ENCODE measurements at regions not wholly inside any gene's neighbourhood (a gene's known extent, or its start where the extent isn't known, plus 50 kb on each side); places are given as distances from the start of the nearest gene placed in this dataset.
A peak's percentile ranks its signal among the peaks of the same experiment; 100 is the strongest.

GRCh38 chr5:111869681-111870080, 112.7 kb upstream of the NREP start:
- DNase-seq (ENCODE audit: low spot score): no peak

- DNase-seq (ENCODE audit: low spot score): no peak
These were observed 108.4 kb upstream of the NREP start for GRCh38 chr5:111865356-111865755.

- DNase-seq (ENCODE audit: low spot score): no peak
These were observed 106.8 kb upstream of the NREP start for GRCh38 chr5:111863801-111864200.

DNA sequence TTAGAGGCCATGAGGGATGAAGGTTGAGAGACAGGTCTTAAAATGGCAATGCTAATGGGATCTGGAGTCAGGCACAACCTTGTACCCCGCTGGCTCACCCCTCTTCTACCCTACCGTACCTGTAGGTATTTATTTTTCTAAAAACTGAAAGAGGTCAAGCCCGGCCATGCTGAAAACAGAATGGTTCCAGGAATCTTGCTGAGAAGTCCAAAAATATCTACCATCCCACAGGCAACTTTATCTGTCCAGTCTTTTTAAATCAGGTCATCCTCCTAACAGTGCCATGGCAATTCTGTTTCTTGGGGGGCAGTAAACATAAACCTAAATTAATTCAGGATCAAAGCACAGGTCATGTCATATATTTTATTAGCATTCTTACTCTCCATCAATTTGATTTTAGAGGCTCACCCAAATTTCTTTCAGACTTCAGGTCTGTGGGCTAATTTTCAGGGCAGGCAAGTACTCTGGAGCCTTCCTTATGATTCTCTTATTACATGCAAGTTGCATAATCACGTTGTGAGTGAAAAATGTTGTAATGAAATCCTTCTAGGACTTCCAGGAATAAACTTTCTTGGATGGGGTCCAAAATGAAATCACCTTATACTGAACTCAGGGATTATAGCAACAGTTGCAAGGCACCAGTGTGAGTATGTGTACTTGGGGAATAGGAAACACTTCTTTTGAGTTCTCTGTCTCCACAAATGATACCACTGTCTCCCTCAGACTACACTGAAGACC, 102.7 kb upstream of the NREP start:
- no peak for DNase-seq (ENCODE audit: low spot score)

- DNase-seq (ENCODE audit: low spot score): no peak
These were observed 102.0 kb upstream of the NREP start for GRCh38 chr5:111859031-111859430.

- DNase-seq (ENCODE audit: low spot score): no peak
These were observed 100.6 kb upstream of the NREP start for GRCh38 chr5:111857623-111858022.

DNA sequence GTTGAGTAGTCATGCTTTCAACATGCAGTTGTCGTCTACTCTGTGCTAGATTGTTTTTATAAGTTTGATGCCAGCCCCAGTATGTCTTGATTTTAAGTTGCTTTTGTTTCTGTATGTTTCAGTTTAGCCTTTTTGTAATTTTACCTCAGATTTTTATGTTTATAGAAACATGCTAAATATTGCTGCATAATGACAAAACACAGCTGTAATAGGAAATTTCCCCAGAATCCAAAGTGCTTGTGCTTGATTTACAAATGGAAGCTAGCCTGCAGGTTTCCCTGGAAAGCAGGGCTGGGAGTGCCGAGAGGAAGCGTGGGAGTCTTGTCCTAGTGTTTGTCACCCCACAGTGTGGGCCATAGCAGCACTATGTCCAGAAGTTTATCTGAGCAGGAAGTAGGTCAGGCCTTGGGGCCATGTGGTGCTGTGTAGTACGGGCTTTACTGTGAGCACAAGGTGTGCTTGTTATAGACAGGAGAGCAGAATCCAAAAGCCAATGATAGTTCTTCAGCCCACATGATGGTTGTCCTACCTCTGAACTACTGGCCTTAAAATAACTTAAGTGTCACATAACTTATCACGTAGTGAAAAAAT, 100.0 kb upstream of the NREP start:
- no peak for DNase-seq (ENCODE audit: low spot score)

GRCh38 chr5:111855356-111855755, 98.4 kb upstream of the NREP start:
- DNase-seq (ENCODE audit: low spot score): no peak

DNA sequence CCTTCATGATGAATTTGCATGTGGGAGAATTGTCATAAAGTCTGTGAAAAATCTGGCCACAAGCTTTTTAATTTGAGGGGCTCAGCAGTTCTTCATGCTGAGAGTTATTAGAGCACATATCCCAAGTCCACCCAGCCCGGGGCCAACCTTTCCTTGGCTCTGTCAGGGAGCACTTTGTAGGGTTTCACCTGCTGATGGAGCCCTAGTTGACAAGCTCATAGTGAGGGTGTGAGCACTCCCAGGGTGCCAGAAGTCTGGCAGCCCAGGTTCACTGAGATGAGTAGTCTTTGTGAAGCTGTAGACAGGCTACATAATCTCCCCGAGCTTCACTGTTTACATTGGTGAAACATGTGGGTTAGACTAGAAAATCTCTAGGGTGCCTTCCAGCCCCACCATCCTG, 97.2 kb upstream of the NREP start:
- DNase-seq (ENCODE audit: low spot score): no peak

DNA sequence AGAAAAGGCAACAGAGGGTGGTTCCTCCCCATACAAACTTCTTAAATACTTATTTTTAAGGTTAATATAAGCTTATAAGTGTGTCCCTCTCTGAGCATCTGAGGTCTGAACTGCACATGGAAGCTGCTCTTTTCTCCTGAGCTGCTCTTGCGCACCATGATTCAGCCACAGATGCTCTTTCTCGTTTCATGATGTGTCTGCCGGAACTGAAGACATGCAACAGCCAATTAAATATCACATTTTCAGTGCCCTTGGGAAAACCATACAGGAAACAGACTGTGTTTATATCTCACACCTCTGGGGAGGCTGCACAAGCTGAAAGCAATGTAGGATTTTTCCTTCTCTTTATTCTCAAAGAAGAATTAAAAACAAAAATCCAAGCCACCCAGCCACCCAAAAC, 96.8 kb upstream of the NREP start:
- DNase-seq (ENCODE audit: low spot score): no peak

- no peak for DNase-seq (ENCODE audit: low spot score)
These were observed 94.9 kb upstream of the NREP start for GRCh38 chr5:111851631-111852548.

DNA sequence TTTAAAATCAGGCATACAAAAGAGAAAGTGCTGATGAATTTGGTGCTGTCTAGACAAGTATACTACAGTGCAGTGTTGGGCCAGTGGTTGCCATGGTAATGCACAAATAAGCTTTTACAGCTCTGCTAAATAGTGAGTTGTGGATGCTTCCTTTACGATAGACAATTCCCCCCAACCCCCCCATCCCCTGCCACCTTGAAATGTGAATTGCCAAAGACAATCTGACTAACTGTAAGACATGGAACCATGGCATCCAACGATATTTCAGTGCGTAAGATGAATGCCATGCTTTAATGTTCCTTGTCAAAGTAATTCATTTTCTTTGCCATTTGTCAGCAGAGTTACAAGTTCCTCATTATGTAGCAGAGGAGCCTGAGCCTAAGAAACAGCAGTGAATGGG, 91.5 kb upstream of the NREP start:
- DNase-seq (ENCODE audit: low spot score): no peak

- no peak for DNase-seq (ENCODE audit: low spot score)
These were observed 90.3 kb upstream of the NREP start for GRCh38 chr5:111847052-111847925.

DNA sequence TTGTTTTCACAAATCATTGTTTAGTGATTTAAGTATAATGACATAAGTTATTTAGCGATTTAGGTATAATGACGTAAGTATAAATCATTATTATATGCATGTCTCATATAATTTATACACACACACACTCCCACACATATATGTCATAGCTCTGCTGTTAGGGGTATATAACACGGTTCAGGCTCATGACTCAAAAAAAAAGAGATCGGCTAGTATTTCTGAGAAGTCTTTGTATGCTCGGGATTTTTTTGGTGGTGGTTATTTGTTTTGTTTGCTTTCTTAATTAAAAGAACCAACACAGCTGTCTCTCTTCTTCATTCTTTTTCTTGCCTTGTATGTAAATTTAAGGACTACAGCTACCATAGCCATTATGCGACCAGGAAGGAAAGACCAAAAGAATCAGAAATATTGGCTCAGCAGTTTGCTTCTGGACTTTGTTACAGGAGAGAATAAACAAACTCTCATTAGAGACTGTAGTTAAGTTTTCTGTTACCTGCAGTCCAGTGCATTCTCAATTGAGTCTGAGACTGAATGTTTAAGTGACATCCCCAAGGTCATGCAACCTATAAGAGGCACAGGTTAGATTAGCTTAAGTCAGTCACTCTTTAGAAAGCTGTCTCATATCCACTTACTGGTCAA, 83.2 kb upstream of the NREP start:
- DNase-seq (ENCODE audit: low spot score): no peak

GRCh38 chr5:111839438-111839837, 82.4 kb upstream of the NREP start:
- no peak for DNase-seq (ENCODE audit: low spot score)

DNA sequence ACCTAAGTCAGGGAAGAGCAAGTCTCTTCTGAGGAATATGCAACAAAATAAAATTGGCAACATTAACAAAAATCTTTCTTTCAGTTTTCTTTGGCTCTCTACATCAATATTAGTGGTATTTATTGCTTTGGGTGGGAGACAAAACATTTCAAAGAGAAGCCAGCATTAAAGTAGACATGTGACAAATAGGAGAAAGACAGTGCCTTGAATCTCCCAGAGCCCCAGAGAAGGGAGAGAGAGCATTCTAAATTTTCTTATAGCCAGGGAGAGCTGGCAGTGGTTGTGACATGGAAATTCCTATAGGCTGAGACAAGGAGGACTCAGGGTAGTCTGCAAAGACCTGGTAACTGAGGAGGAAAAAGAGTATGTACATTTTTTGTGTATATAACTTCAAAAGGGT, 79.4 kb upstream of the NREP start:
- no peak for DNase-seq (ENCODE audit: low spot score)

DNA sequence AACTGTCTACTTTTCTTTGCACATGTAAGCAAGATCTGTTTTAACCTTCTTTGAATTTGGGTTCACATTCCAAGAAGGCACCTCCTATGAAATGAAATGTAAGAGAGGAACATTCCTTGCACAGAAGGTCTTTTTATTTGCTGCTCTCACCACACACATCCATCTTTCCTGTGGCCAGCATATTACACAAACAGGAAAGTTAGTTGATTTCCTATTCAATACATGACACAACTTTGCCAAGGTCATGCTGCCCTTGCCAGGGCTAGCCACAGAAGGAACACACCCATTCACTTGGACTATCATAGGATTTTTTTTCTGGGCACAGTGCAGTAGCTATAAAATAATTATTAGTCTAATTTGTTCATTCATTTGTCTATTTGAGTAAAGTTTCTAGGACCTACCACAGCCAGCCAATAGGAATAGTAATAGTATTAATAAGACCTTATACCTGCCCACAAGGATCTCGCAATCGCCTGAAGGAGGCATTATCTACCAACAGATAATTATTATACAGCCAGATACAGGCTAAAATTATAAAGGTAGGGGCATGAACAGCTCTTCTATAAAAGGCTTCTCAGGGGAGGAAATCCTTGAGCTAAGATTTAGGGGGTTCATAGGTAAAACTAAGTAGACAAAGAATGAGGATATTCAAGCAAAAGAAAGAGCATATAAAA, 78.1 kb upstream of the NREP start:
- DNase-seq (ENCODE audit: low spot score): no peak

GRCh38 chr5:111830333-111830732, 73.3 kb upstream of the NREP start:
- peak; percentile 98 for DNase-seq (ENCODE audit: low spot score)

GRCh38 chr5:111829701-111830100, 72.7 kb upstream of the NREP start:
- peak; percentile 46 for DNase-seq (ENCODE audit: low spot score)

- DNase-seq (ENCODE audit: low spot score): no peak
These were observed 69.1 kb upstream of the NREP start for GRCh38 chr5:111826064-111826463.

- no peak for DNase-seq (ENCODE audit: low spot score)
These were observed 63.1 kb upstream of the NREP start for GRCh38 chr5:111820072-111820471.

All from SW480 (cell line).